Prostate gland (tissue), 2 donors: ENCODE measurements at regions not wholly inside any gene's neighbourhood (a gene's known extent, or its start where the extent isn't known, plus 50 kb on each side); places are given as distances from the start of the nearest gene placed in this dataset.

Experiments used
- DNase-seq: peaks from one replicate; pipeline ENCODE4 v3.0.0-alpha.2; 2019; ENCODE audit warnings: low spot score
- H3K27ac ChIP-seq, 2 donors: fragments of 200-600 bp; sonication (generic); 2 replicates each; pipeline ENCODE4 v1.5.1; 2017 to 2019
- H3K27me3 ChIP-seq: fragments of 200-600 bp; sonication (generic); replicated peaks from 2 replicates; pipeline ENCODE4 v1.5.1; 2019; ENCODE audit not compliant: insufficient read depth
- H3K36me3 ChIP-seq, 2 donors: fragments of 200-600 bp; sonication (generic); 1 replicate in 1 of 2; 2 replicates in 1 of 2; pipeline versions ENCODE4 v1.5.1 to v1.8.1; 2017 to 2019
- H3K4me1 ChIP-seq: fragments of 200-600 bp; sonication (generic); replicated peaks from 2 replicates; pipeline ENCODE4 v1.5.1; 2019
- H3K4me3 ChIP-seq, 2 donors: fragments of 200-600 bp; sonication (generic); 2 replicates each; pipeline ENCODE4 v1.5.1; 2017 to 2019
- H3K9me3 ChIP-seq: fragments of 200-600 bp; sonication (generic); 2 replicates; pipeline ENCODE4 v1.5.1; 2017
- POLR2A ChIP-seq: fragments of 450-650 bp; IDR thresholded peaks from one replicate; pipeline ENCODE4 v1.6.1; 2016; ENCODE audit warnings: antibody characterized with exemption, mild to moderate bottlenecking
- POLR2AphosphoS5 ChIP-seq: sonication (generic); formaldehyde crosslinking; IDR thresholded peaks from one replicate; pipeline ENCODE4 v1.6.1; 2017; ENCODE audit warnings: antibody characterized with exemption
- WGBS: methylation state at CpG from one replicate; pipeline ENCODE4 v1.1.5; 2018; 5-methylcytosine and 5-hydroxymethylcytosine counted together
- intact Hi-C: fragments of 100-400 bp; cut with DNase I; formaldehyde crosslinking; loops from one replicate; pipeline ENCODE4 v1.14.2; 2022
- TF ChIP-seq, protein P1 (sequence below), 4 experiments: fragments of 200-600 bp in 2 of 4; fragments of 450-650 bp in 2 of 4; sonication (generic) in 2 of 4; IDR thresholded peaks; 1 replicate in 3 of 4; 2 replicates in 1 of 4; pipeline ENCODE4 v1.5.1; 2016 to 2019; ENCODE audit warnings: antibody characterized with exemption in 4 of 4, mild to moderate bottlenecking in 2 of 4, moderate library complexity in 2 of 4

DNA sequence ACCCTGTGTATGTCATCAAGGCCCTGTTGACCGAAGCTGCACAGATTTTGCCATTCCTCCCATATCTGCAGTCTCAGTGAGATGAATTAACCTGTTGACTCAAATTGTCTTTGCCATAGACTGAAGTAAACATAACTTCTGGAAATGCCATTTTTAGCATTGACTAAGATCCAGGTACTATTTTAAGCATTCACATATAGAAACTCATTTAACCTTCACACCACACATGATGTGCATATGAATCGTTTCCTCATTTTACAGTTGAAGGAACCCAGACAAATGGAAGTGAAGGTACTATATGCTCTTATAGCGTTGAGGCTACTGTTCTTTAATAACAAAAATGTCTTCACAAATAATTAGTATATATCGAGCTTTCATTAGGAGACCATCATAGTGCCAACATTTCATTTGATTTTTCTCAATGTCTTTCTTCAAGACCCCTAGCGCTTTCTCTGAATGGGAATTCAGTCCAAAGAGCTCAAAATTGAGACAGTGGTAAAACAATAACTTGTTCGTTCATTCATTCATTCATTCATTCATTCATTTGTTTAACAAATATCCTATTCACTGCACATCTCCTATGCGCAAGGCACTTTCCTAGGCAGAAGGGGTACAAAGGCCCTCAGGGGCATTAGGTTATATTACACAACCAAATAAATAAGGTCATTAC lies 444.7 kb downstream of the ADGRL2 start:
- no peak for DNase-seq
- H3K4me3 ChIP-seq = no peak overlapping the region

DNA sequence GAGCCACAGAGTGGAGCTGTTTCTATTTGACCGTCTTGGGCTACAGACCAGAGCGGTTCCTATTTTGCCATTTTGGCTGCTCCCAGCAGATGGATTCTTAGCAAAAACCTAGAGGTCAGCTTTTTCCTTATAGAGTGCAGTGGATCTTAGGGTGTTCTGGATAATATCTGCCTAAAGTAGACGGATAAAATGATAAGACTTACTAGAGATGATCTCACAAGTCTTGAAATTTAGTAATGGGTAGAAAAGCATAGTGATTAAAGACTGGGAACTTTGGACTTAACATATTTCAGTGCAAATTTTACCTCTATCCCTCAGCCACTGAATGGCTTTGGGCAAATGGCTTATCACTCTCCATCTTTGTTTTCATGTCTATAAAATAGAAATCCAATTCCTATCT lies 439.8 kb downstream of the ADGRL2 start:
- Histone ChIP-seq H3K4me1 (no peaks in the 10 kb centered on the region), H3K27me3 (no peaks in the 10 kb centered on the region), H3K4me3 (no peak overlapping the region), H3K9me3 (no peaks in the 10 kb centered on the region), H3K27ac (no peak overlapping the region), H3K36me3 (no peaks in the 10 kb centered on the region)
- WGBS = 97% methylated on average over 2 of the region's 3 CpGs
- intact Hi-C loops = no loop called here
- no peak for TF ChIP-seq POLR2AphosphoS5
- TF ChIP-seq, protein P1, sequence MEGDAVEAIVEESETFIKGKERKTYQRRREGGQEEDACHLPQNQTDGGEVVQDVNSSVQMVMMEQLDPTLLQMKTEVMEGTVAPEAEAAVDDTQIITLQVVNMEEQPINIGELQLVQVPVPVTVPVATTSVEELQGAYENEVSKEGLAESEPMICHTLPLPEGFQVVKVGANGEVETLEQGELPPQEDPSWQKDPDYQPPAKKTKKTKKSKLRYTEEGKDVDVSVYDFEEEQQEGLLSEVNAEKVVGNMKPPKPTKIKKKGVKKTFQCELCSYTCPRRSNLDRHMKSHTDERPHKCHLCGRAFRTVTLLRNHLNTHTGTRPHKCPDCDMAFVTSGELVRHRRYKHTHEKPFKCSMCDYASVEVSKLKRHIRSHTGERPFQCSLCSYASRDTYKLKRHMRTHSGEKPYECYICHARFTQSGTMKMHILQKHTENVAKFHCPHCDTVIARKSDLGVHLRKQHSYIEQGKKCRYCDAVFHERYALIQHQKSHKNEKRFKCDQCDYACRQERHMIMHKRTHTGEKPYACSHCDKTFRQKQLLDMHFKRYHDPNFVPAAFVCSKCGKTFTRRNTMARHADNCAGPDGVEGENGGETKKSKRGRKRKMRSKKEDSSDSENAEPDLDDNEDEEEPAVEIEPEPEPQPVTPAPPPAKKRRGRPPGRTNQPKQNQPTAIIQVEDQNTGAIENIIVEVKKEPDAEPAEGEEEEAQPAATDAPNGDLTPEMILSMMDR (IDR thresholded peaks at IDR 0.05) = no peak
- no peak for TF ChIP-seq POLR2A
- DNase-seq = no peak

More for the DNA sequence above, 444.7 kb downstream of the ADGRL2 start:
- TF ChIP-seq POLR2AphosphoS5 (no peak), POLR2A (no peak)
- TF ChIP-seq, protein P1 (IDR thresholded peaks at IDR 0.05) = no peak
- H3K27me3 ChIP-seq = no peaks in the 10 kb centered on the region
- 96% methylated on average over 7 of the region's 7 CpGs for WGBS
- no peaks in the 10 kb centered on the region for H3K9me3 ChIP-seq
- no peak overlapping the region for H3K27ac ChIP-seq
- no peaks in the 10 kb centered on the region for H3K36me3 ChIP-seq
- intact Hi-C loops = no loop called here
- no peaks in the 10 kb centered on the region for H3K4me1 ChIP-seq

DNA sequence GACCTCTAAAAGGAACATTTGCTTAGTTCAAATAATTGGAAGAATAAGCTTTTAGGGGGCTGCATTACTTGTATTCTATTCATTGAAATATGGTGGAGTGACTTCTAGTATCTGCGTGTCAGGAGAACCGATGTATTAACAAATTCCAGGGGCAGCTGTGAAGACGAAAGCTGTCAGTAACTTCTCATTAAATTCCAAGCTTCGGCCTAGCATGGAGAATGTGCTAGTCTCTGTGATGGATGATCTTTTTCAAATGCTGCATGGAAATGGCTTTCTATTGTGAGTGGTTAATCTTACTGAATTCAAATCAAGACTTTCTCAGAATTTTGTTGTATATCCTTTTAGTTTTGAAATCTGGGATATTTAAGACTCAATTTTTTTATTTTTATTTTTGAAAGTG lies 429.9 kb downstream of the ADGRL2 start:
- no peaks in the 10 kb centered on the region for H3K9me3 ChIP-seq
- whole genome bisulfite sequencing = 94% methylated on average over 4 of the region's 4 CpGs
- H3K4me3 ChIP-seq = no peak overlapping the region
- no peak for DNase-seq
- H3K27me3 ChIP-seq = no peaks in the 10 kb centered on the region
- no peak for TF ChIP-seq POLR2A
- no peak for TF ChIP-seq POLR2AphosphoS5
- TF ChIP-seq, protein P1 (IDR thresholded peaks at IDR 0.05) = no peak
- intact Hi-C loops = no loop called here
- peaks cover 4% of the 10 kb centered on the region for H3K4me1 ChIP-seq
- H3K27ac ChIP-seq = no peak overlapping the region
- no peaks in the 10 kb centered on the region for H3K36me3 ChIP-seq

DNA sequence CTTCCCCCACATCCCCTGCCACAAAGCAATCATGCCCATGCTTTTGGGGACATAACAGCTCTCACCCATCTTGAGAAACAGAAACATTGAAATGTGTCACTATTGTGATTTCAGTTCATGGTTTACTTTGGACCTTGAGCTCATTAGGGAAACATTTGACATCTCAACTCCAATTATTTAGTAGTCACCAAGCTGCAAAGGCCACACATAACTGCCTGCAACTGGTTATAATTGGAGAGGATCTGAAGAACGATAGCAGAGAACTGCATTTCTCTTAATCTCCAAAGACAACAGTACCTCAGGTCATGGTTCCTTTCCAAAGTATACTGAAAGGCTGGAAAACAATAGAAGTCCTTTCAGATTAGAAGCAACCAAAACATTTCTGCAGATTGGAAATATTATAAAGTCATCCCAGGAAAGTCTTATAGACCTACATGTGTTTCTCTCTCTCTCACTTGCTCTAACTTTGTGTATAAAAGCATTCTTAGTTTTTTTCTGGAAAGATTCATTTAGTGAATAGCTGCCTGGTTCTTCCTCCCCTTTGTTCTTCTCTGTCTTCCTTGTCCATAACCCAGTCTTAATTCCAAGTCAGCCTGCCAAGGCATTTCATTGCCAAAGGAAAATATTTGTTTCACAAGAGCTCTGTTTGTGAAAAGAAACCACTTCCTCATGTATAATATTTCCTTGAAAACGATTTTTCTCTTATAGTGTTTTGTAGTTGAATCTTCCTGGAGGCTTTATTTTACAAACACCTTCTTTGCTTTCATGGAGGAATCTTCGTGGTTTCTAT lies 426.8 kb downstream of the ADGRL2 start:
- peak overlapping the region in 1 of 2 donors; percentile 12 for H3K27ac ChIP-seq
- WGBS = 16% methylated on average over 3 of the region's 3 CpGs
- intact Hi-C loops = no loop called here
- H3K9me3 ChIP-seq = no peaks in the 10 kb centered on the region
- H3K4me3 ChIP-seq = no peak overlapping the region
- no peaks in the 10 kb centered on the region for H3K27me3 ChIP-seq
- H3K36me3 ChIP-seq = no peaks in the 10 kb centered on the region
- TF ChIP-seq, protein P1 (IDR thresholded peaks at IDR 0.05) = no peak
- peak; percentile 70 for TF ChIP-seq POLR2AphosphoS5
- peaks cover 4% of the 10 kb centered on the region for H3K4me1 ChIP-seq
- DNase-seq = peak; percentile 67

DNA sequence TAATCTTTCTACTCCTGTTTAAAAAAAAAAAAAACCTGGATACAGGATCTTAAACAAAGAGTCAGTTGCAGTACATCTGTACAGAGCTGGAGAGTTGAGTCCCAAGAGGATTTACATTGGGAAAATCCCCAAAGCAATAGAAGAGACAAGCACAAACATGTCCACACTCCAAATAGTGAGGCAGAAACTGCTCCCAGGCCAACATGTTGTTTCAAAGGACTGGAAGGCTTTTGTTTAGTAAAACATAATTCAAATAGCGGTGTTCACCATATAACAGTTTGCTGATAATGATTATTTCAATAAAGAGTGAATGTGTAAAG lies 425.4 kb downstream of the ADGRL2 start:
- TF ChIP-seq POLR2A (no peak), POLR2AphosphoS5 (no peak)
- TF ChIP-seq, protein P1 (IDR thresholded peaks at IDR 0.05) = no peak
- Histone ChIP-seq H3K36me3 (no peaks in the 10 kb centered on the region), H3K9me3 (no peaks in the 10 kb centered on the region), H3K4me1 (peaks cover 4% of the 10 kb centered on the region), H3K4me3 (no peak overlapping the region), H3K27ac (no peak overlapping the region), H3K27me3 (no peaks in the 10 kb centered on the region)
- 44% methylated on average over 1 of the region's 1 CpG for WGBS
- intact Hi-C loops = no loop called here
- DNase-seq = peak; percentile 31
